ENCODE measurements at regions not wholly inside any gene's neighbourhood (a gene's known extent, or its start where the extent isn't known, plus 50 kb on each side); places are given as distances from the start of the nearest gene placed in this dataset.
A peak's percentile ranks its signal among the peaks of the same experiment; 100 is the strongest.

GRCh38 chr20:21016751-21017150, 89.4 kb downstream of the LINC00237 start:
- POLR2A ChIA-PET: no interaction called here
- no peak overlapping the region; a peak in 1 of 6 replicates for H3K4me3 ChIP-seq (replicated peaks in 1 of 3; ENCODE audit: insufficient read depth in 1 of 3, low read depth in 2 of 3, low read length in 3 of 3)
- no peak for DNase-seq (ENCODE audit: low spot score)
- CTCF ChIA-PET (ENCODE audit: low intra/inter-chr PET ratio, low total read pairs): no interaction called here
- no peak overlapping the region for H2AFZ ChIP-seq (ENCODE audit: low read length)
- FAIRE-seq: no peak
- H3K9ac ChIP-seq (ENCODE audit: insufficient read depth, low read depth, low read length): no peak overlapping the region
- no peaks in the 10 kb centered on the region for H3K27me3 ChIP-seq (ENCODE audit: control insufficient read depth in 1 of 2, insufficient read depth in 2 of 2, low read length in 2 of 2)
- 74% methylated on average over 3 of the region's 3 CpGs for WGBS (ENCODE audit: low lambda C conversion rate)
- H3K27ac ChIP-seq (ENCODE audit: extremely low read length, insufficient read depth, low read length): peak overlapping the region; percentile 59
- H3K4me1 ChIP-seq (ENCODE audit: insufficient read depth, low read length): peaks cover 65% of the 10 kb centered on the region
- no TSS peak for BruUV-seq (replicated peaks)
- no peaks in the 10 kb centered on the region for H4K20me1 ChIP-seq (ENCODE audit: insufficient read depth, low read length)
- peak overlapping the region; percentile 70 for H3K4me2 ChIP-seq (ENCODE audit: low read depth, low read length)
- in situ Hi-C loops (cut with HindIII; ENCODE audit: extremely low pct_ligation_motif_present, low pct_unique_long_range_greater_than_20kb): no loop called here
- no peaks in the 10 kb centered on the region for H3K9me3 ChIP-seq (ENCODE audit: low read length)
- intact Hi-C loops (cut with micrococcal nuclease; ENCODE audit: unreplicated experiment): loop anchor here (1.0 to 5.0 kb wide), 4 partner anchors 44 to 154 kb away; no protein-coding TSS in a partner anchor
- H3K36me3 ChIP-seq (replicated peaks in 1 of 2; ENCODE audit: control insufficient read depth in 1 of 2, insufficient read depth in 2 of 2, low read length in 2 of 2): no peaks in the 10 kb centered on the region
- TF ChIP-seq ZNF460 (CRISPR knock-in tag; IDR thresholded peaks at IDR 0.05; ENCODE audit: borderline replicate concordance) (no peak), MLXIP (CRISPR knock-in tag; IDR thresholded peaks at IDR 0.05; ENCODE audit: borderline replicate concordance) (no peak), NR0B2 (CRISPR knock-in tag; IDR thresholded peaks at IDR 0.05) (no peak), NPAS2 (CRISPR knock-in tag; IDR thresholded peaks at IDR 0.05; ENCODE audit: borderline replicate concordance) (no peak), SMARCC2 (IDR thresholded peaks at IDR 0.05) (no peak), ZNF10 (CRISPR knock-in tag; IDR thresholded peaks at IDR 0.05; ENCODE audit: borderline replicate concordance, low read depth) (no peak), NR1H2 (CRISPR knock-in tag; IDR thresholded peaks at IDR 0.05; ENCODE audit: borderline replicate concordance, low read depth) (no peak)
- no peaks in the 10 kb centered on the region for H3K79me2 ChIP-seq (ENCODE audit: insufficient read depth, low read length)
- no peak for ATAC-seq
